ENCODE measurements at regions not wholly inside any gene's neighbourhood (a gene's known extent, or its start where the extent isn't known, plus 50 kb on each side); places are given as distances from the start of the nearest gene placed in this dataset.

- H3K27ac Mint-ChIP-seq = no peak overlapping the region
- no peaks in the 10 kb centered on the region for H3K9me3 Mint-ChIP-seq
- DNase-seq = no peak
- CTCF ChIA-PET = no interaction called here
- intact Hi-C loops (cut with micrococcal nuclease) = no loop called here
- POLR2A ChIA-PET = no interaction called here
- H3K4me3 Mint-ChIP-seq = no peak overlapping the region
- no peaks in the 10 kb centered on the region for H3K4me1 Mint-ChIP-seq (ENCODE audit: low read depth)
- H3K27me3 Mint-ChIP-seq = no peaks in the 10 kb centered on the region
- H3K36me3 Mint-ChIP-seq (ENCODE audit: low read depth) = no peaks in the 10 kb centered on the region
- TF ChIP-seq CTCF (IDR thresholded peaks at IDR 0.05) = no peak
- no peak for ATAC-seq
Measured at GRCh38 chr9:1355656-1356055, 305.5 kb downstream of the DMRT2 start.

- intact Hi-C loops (cut with micrococcal nuclease) = no loop called here
- Mint-ChIP-seq H3K27ac (no peak overlapping the region), H3K9me3 (no peaks in the 10 kb centered on the region)
Measured at GRCh38 chr9:1362845-1363244, 312.7 kb downstream of the DMRT2 start.

GRCh38 chr9:1366276-1366675, 316.1 kb downstream of the DMRT2 start:
- peak overlapping the region; percentile 34 for H3K27ac Mint-ChIP-seq
- TF ChIP-seq CTCF (IDR thresholded peaks at IDR 0.05) = no peak
- CTCF ChIA-PET = interaction anchor here (0.6 kb wide), 1 partner anchor 300 kb away, joined by 3 read pairs; no protein-coding TSS in a partner anchor
- intact Hi-C loops (cut with micrococcal nuclease) = no loop called here
- no peak overlapping the region for H3K4me3 Mint-ChIP-seq
- DNase-seq (no peak), ATAC-seq (no peak)
- H3K9me3 Mint-ChIP-seq = no peaks in the 10 kb centered on the region
- POLR2A ChIA-PET = no interaction called here
- H3K27me3 Mint-ChIP-seq = no peaks in the 10 kb centered on the region
- H3K4me1 Mint-ChIP-seq (ENCODE audit: low read depth) = no peaks in the 10 kb centered on the region
- H3K36me3 Mint-ChIP-seq (ENCODE audit: low read depth) = no peaks in the 10 kb centered on the region

More at GRCh38 chr9:1362845-1363244, 312.7 kb downstream of the DMRT2 start:
- TF ChIP-seq CTCF (IDR thresholded peaks at IDR 0.05) = no peak
- ATAC-seq (no peak), DNase-seq (no peak)
- no peaks in the 10 kb centered on the region for H3K27me3 Mint-ChIP-seq
- no peaks in the 10 kb centered on the region for H3K36me3 Mint-ChIP-seq (ENCODE audit: low read depth)
- POLR2A ChIA-PET = no interaction called here
- CTCF ChIA-PET = no interaction called here
- no peaks in the 10 kb centered on the region for H3K4me1 Mint-ChIP-seq (ENCODE audit: low read depth)
- no peak overlapping the region for H3K4me3 Mint-ChIP-seq

GRCh38 chr9:1369297-1369696, 319.1 kb downstream of the DMRT2 start:
- intact Hi-C loops (cut with micrococcal nuclease) = no loop called here
- H3K4me1 Mint-ChIP-seq (ENCODE audit: low read depth) = no peaks in the 10 kb centered on the region
- H3K4me3 Mint-ChIP-seq = no peak overlapping the region
- H3K36me3 Mint-ChIP-seq (ENCODE audit: low read depth) = no peaks in the 10 kb centered on the region
- ATAC-seq = no peak
- no peak overlapping the region for H3K27ac Mint-ChIP-seq
- ChIA-PET CTCF (no interaction called here), POLR2A (no interaction called here)
- no peak for DNase-seq
- peaks cover under 1% of the 10 kb centered on the region for H3K27me3 Mint-ChIP-seq
- TF ChIP-seq CTCF (IDR thresholded peaks at IDR 0.05) = no peak
- H3K9me3 Mint-ChIP-seq = no peaks in the 10 kb centered on the region

GRCh38 chr9:1373445-1373844, 323.3 kb downstream of the DMRT2 start:
- ATAC-seq = no peak
- POLR2A ChIA-PET = no interaction called here
- H3K9me3 Mint-ChIP-seq = no peaks in the 10 kb centered on the region
- no peaks in the 10 kb centered on the region for H3K4me1 Mint-ChIP-seq (ENCODE audit: low read depth)
- peaks cover 2% of the 10 kb centered on the region for H3K27me3 Mint-ChIP-seq
- intact Hi-C loops (cut with micrococcal nuclease) = no loop called here
- DNase-seq = no peak
- CTCF ChIA-PET = no interaction called here
- no peak overlapping the region for H3K27ac Mint-ChIP-seq
- no peak overlapping the region for H3K4me3 Mint-ChIP-seq
- no peaks in the 10 kb centered on the region for H3K36me3 Mint-ChIP-seq (ENCODE audit: low read depth)
- no peak for TF ChIP-seq CTCF (IDR thresholded peaks at IDR 0.05)
